NOMO-1 treated with DMSO at 0.1 percent for 48 hours (cell line): ENCODE measurements at regions not wholly inside any gene's neighbourhood (a gene's known extent, or its start where the extent isn't known, plus 50 kb on each side); places are given as distances from the start of the nearest gene placed in this dataset.
"Not testable (repeated sequence)": the region's sequence is repeated elsewhere in the genome, so short reads cannot be mapped to it uniquely, and the experiment has no call there.

Source experiments
- DNase-seq: peaks from one replicate; lab custom pipeline; 2025; ENCODE audit not compliant: unreplicated experiment; lab: John Stamatoyannopoulos, UW

- DNase-seq = no peak
Observed at GRCh38 chr2:104904889-104905288, 51.0 kb downstream of the POU3F3 start.

GRCh38 chr2:104909317-104909716 lies 55.4 kb downstream of the POU3F3 start:
- DNase-seq = no peak

- no peak for DNase-seq
Observed at GRCh38 chr2:104914509-104914908, 60.6 kb downstream of the POU3F3 start.

GRCh38 chr2:104915107-104915793 lies 61.3 kb downstream of the POU3F3 start:
- DNase-seq = no peak

GRCh38 chr2:104919127-104919526 lies 65.2 kb downstream of the POU3F3 start:
- no peak for DNase-seq

GRCh38 chr2:104923665-104924064 lies 69.8 kb downstream of the POU3F3 start:
- no peak for DNase-seq

- no peak for DNase-seq
Observed at GRCh38 chr2:104929663-104930062, 75.7 kb downstream of the POU3F3 start.

GRCh38 chr2:104930732-104931131 lies 76.8 kb downstream of the POU3F3 start:
- no peak for DNase-seq

GRCh38 chr2:104932243-104932642 lies 78.3 kb downstream of the POU3F3 start:
- DNase-seq = no peak

- DNase-seq = no peak
Observed at GRCh38 chr2:104933151-104933917, 79.4 kb downstream of the POU3F3 start.

GRCh38 chr2:104936527-104936926 lies 82.6 kb downstream of the POU3F3 start:
- no peak for DNase-seq

- no peak for DNase-seq
Observed at GRCh38 chr2:104938231-104938941, 84.5 kb downstream of the POU3F3 start.

- no peak for DNase-seq
Observed at GRCh38 chr2:104939570-104940217, 85.8 kb downstream of the POU3F3 start.

GRCh38 chr2:104944495-104944894 lies 90.6 kb downstream of the POU3F3 start:
- DNase-seq = no peak

- DNase-seq = no peak
Observed at GRCh38 chr2:104945121-104945520, 91.2 kb downstream of the POU3F3 start.

GRCh38 chr2:104945866-104946265 lies 92.0 kb downstream of the POU3F3 start:
- no peak for DNase-seq

- not testable (repeated sequence) for DNase-seq
Observed at GRCh38 chr2:104947456-104947855, 90.4 kb upstream of the MRPS9 start.

GRCh38 chr2:104952976-104953375 lies 84.9 kb upstream of the MRPS9 start:
- no peak for DNase-seq

GRCh38 chr2:104965900-104966299 lies 72.0 kb upstream of the MRPS9 start:
- no peak for DNase-seq

- no peak for DNase-seq
Observed at GRCh38 chr2:104969564-104969963, 68.3 kb upstream of the MRPS9 start.

- DNase-seq = no peak
Observed at GRCh38 chr2:104975371-104975770, 62.5 kb upstream of the MRPS9 start.
